ENCODE measurements at regions not wholly inside any gene's neighbourhood (a gene's known extent, or its start where the extent isn't known, plus 50 kb on each side); places are given as distances from the start of the nearest gene placed in this dataset.
"Not testable (repeated sequence)": the region's sequence is repeated elsewhere in the genome, so short reads cannot be mapped to it uniquely, and the experiment has no call there.

DNA sequence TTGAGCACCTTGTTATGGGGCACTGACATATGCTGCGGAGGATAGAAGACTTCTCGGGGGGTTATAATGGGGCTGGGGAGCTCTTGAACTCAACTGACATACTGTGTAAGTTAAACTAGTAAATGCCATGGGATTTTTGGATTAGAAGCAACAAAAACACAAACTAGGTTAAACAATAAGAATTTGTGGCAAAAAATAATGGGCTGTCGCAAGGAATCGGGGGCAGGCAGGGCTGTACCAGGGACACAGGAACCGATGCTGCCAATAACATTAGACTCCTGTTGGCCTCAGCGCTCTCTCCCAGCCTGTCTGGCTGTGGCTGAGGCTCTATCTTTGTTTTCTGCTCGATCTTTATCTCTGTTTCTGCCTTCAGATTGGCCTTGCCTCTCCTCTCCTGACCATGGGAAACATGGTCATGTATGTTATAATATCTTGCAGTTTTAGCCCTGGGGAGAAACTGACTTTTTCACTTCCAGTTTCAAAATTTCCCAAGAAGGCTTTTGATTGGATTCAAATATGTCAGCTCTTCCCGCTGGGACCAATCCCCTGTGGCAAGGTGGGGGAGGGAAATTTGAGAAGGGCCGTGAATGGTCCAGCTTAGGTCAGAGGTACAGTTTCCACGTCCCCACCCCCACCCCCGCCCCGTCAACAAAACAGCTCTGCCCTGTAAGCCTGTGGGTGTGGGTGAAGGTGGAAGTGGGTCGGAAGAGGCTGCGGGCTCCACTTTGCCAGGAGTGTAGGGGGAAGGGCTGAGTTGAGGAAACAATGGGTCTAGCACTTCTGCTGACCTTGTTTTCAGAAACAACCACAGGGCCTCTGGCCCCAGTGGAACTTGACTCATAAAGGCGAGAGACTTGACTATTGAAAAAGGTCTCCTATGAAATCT is 161.1 kb upstream of the TBL1XR1 start:
- DNase-seq (ENCODE audit: low read depth) = peak; percentile 49

DNA sequence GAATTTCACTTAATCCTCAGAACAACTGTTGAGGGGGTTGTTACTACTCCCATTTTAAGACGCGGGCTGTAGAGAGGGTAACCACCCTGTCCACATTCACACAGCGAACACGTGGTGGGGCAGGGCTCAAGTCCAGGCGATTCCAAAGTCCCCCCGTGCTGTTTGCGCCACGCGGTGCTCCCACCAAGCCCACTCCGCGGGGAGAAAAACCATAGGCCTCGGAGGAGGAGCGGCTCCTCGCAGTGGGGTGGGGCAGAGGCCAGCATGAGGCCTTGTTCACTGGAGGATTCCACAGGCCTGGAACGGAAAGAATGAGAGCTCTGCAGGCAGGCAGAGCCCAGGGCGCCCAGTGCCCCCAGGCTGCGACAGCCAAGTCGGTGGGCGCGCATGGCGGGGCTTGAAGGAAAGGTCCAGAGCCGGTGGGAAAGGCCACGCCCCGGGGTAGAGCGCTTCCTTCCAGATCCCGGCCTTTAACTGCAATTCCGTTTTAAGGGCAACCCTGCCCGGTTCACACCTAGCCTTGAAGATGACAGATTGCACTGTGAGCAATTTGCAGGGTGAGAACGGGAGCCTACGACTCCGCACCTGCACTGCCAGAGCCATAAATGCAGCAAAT is 161.8 kb upstream of the TBL1XR1 start:
- peak; percentile 30 for DNase-seq (ENCODE audit: low read depth)

DNA sequence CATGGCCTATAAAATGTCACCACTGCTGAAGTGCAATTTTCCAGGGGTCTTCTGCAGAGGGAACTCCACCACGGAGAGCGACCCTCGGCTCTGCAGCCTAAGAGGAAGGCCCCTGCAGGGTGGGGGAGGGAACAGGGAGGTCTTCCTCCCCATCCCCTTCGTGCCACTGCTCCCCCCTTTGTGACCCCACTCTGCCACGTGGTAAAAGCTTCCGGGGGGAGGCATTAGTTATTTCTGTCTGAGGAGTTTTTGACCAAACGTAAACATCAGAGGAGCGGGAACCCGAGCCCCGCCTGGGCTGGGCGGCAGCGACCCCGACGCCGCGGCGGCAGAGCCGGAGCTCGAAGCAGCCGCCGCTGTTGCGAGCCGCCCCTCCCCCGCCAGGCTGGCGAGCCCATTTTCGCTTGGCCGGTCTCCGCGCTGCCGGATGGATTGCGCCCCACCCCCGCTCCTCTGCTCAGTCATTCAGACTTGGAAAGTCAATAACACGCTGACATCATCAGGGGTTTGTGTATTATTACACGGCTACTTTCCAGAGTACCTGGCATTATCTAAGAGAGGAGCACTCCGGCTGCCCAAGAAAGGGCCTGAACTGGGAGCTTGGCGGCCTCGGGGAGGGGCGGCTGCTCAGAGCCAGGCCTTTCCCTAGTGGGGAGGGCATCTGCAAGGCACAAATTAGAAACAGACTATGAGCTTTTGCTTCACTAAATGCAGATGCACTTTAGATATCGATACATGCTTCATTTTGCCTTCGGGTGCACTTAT is 162.5 kb upstream of the TBL1XR1 start:
- DNase-seq (ENCODE audit: low read depth) = peak; percentile 93

DNA sequence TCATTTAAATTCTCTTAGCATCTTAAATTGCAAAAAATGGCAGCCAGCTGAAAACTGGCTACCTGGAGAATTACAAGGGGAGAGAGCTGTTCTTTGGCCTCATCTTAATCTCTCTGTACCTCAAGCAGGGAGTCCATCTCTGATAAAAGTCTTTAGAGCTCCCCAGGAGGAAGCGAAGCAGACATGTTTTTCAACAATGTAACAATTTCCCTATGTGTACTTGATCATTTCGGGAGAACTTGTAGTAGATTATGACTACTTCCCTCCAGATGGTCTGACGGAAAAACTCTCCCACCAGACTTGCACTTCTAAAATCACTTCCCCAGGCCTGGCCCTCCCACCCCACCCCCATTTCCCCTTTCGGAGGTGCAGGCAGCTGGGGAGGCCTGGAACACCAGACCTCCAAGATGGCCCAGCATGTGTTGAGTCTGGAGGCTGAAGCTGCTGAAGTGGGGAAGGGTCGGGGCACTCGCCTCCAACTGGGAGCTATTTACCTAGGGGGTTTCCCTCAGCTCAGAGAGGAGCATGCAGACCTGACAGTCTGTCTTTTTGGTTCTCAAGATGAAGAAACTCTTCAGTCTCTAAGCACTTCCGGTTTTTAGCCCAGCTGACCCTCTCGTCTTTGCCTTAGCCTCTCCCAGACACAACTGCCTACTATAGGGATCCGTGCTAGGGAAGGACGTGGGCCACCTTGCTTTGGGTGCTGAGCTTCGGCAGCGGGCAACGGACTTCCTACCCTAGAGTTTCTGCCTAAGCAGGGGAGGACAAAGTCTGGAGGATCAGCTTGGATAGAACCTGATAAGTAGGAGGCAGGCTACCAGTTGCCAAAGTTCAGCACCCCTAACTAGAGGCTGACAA is 164.0 kb upstream of the TBL1XR1 start:
- no peak for DNase-seq (ENCODE audit: low read depth)

DNA sequence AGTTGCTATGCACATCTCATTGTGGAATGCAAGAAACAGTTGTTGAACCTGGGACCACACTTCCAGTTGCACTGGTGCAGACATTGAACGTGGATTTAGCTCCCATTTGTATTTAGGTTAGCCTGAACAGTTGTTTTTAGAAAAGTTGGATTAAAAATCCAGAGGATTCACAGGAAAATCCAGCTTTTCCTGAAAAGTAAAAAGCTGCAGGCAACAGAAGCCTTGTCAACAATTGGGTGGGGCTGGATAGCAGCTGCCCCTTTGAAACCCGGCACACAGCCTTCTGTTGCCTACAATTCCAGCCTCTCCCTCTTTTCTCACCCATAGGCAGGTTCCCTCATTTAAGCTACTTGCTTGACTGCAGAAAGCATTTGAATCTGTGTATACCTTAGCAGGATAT is 165.3 kb upstream of the TBL1XR1 start:
- DNase-seq (ENCODE audit: low read depth) = no peak

DNA sequence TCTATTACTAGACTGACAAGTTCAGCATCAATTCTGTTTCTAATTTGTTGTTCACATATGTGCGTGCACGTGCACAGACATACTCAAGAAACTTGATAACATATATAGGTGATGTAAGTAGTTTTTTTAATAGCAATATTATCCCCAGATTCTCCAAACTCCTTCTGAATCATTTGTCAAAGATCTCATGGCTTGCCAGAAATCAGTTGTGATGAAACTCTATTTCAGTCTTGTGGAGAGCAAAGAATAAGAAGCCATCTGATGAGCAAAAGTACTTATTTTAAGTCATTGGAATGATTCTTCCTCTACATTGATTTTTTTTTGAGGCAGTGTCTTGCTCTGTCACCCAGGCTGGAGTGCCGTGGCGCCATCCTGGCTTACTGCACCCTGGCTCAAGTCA is 167.0 kb upstream of the TBL1XR1 start:
- DNase-seq (ENCODE audit: low read depth) = no peak

DNA sequence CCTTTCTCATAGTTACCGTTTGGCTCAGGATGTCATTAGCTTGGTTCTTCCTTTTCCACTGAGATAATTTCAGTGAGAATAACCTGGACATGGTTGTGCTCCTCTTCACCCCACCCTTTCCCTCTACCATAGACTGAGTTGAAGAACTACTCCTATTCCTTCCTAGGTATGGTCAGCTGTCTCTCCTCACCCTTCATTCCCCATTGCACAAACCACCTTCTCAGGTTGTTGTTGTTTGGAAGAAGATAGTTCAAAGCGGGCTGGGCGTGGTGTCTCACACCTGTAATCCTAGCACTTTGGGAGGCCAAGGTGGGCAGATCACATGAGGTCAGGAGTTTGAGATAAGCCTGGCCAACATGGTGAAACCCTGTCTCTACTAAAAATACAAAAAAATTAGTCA is 168.0 kb upstream of the TBL1XR1 start:
- DNase-seq (ENCODE audit: low read depth) = not testable (repeated sequence)

DNA sequence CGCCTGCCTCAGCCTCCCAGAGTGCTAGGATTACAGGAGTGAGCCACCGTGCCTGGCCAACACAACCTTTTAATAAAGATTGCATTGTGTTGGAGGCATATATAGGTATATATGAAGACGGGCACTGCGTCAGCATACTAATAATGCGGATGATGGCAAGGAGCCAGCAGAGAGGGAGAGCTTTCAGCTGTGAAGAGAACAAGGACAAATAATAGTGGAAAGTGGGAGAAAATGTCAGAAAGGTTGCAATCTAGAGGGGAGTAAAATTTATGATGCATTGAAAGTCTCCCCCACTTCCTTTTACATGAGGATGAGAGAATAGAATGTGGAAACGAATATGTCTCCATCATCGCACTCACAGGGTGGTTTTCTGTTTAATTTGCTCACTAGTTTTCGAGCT is 170.5 kb upstream of the TBL1XR1 start:
- no peak for DNase-seq (ENCODE audit: low read depth)

DNA sequence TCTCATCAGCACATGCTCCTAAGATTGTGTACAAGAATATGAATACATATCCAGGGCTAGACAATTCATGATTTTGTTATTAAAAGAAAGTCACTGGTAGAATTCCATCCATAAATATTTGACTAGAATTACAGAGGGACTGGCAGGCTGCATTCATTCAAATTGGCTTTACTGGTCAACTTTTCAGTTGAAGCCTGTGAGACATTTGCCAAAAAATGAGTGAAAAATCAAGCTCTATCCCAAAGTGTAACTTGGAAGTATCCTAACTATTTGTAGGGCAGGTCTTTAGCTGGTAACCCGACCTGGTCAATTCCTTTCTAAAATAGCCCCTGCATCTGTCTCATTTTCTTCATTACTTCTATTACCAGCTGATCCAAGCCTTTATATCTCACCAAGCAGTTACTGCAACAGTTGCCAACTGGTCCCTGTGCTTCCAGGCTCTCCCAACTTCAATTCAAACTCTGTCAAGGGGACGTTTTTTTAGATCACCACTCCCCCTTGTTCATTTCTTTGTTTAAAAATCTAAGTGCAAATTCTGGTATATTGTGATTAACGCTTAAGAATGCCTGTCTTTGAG is 173.1 kb upstream of the TBL1XR1 start:
- no peak for DNase-seq (ENCODE audit: low read depth)

DNA sequence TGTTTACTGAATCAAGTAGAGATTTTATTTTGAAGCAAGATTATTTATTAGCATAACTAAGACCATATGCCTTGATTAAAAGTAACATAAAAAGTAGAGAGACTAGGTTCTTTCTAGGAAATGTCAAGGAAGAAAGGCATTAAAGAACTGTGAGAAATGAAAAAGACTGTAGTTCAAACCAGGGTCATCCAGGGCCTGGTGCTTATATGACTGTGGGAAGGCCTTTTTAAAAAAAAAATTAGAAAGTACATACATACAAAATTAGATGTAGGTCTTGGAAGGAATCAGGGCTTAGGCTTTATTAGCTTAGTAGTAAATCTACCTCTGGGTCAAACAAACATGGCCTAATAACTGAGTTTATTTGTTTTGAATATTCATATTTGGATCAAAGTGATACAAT is 173.9 kb upstream of the TBL1XR1 start:
- DNase-seq (ENCODE audit: low read depth) = no peak

DNA sequence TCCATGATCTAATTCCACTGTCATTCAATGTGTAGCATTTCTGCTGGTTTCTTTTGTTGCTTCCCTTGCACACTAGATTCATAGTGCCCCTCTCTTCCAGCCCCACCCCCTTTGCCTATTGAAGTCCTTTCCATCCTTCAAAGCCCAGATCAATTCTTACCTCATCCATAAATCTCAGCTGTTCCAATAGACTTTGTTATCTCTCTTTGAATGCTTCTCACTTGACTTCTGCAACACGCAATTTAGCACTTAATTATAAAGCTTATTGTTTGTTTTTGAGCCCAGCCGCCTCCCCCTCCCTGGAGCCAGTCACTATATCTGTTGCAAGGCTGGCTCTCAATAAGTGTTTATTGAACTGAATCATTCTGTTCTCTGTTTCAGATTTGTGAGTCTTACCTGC is 174.6 kb upstream of the TBL1XR1 start:
- no peak for DNase-seq (ENCODE audit: low read depth)

DNA sequence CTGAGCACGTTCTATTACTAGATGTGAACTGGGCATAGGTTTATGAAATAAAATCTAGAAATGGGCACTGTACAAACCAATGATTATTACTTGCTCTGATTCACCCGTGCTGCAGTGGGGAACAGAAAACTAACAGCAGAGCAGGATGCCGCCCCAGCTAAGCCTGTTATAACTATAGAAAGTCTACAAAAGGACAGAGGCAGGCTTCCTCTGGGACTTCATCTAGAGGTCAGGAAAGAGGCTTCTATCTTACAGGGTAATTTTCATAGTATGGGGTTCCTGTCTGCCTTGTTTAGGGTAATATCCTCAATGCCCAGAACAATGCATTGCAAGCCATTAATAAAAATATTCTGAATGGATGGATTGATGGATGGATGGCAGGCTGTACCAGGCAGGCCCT is 177.0 kb upstream of the TBL1XR1 start:
- DNase-seq (ENCODE audit: low read depth) = no peak

DNA sequence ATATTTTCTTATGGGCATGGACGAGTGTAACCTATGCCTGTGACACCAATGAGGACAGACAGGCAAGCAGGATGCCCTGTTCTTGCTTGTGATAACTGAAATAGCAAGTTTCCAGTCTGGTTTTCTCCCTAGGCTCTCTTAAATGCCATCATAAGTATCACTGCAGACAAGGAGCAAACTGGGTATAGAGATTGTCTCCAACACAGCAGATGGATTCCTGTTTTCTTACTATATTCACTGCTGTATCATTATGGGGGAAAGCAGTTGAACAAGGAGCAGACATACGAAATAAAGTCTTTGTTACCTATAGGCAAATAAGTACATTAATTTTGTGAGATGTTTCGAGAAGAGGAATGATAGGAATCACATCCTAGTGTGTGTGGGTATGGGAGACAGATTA is 178.0 kb upstream of the TBL1XR1 start:
- DNase-seq (ENCODE audit: low read depth) = no peak

DNA sequence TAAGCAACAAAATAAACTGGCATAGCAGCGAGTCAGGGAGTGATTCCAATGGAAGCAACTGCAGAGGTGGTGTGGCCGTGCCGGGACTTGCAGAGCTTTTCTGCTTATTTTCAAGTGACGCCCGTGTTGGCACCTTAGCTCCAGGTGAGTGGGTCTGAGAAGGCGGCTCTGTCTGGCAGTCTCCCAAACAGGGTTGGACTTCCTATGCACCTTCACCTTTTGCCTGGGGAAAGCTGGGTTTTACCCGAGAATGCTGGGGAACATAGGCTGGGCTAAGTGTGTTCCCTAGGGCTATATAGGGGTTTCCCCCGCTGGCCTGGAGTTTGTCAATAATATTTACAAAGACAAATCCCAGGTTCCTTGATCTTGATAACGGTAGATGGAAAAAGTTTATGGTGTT is 179.9 kb upstream of the TBL1XR1 start:
- no peak for DNase-seq (ENCODE audit: low read depth)

DNA sequence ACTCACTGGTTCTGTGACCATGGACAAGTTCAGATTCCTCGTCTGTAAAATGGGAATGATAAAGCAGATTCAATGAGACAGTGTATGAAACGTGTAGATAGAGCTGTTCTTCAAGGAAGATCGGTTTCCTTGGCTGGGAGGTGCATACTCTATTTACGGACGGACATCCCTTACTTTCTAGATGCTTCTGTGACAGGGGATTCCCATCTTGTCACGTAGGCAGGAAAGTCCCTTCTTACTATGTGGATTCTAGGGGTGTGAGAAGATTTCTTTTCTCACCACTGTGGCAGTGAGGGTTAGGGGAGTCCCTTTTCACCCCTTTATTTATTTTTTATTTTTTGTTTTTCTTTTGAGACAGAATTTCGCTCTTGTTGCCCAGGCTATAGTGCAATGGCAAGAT is 180.9 kb upstream of the TBL1XR1 start:
- DNase-seq (ENCODE audit: low read depth) = no peak

DNA sequence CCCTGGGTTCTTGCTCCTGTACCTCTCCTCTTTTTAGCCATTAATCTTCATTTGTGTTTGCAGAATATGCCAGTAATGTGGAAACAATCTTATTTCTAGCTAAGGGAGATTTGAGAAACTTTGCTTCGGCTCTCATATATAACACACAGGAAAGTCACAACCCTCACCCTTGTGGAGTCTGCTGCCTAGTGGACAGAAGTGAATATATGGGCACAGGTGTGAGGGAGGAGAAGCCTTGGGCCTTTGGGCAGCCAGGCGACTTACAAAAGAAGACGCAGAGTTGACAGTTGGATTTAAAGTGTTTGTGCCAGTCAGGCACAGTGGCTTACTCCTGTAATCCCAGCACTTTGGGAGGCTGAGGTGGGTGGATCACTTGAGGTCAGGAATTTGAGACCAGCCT is 181.8 kb upstream of the TBL1XR1 start:
- no peak for DNase-seq (ENCODE audit: low read depth)

DNA sequence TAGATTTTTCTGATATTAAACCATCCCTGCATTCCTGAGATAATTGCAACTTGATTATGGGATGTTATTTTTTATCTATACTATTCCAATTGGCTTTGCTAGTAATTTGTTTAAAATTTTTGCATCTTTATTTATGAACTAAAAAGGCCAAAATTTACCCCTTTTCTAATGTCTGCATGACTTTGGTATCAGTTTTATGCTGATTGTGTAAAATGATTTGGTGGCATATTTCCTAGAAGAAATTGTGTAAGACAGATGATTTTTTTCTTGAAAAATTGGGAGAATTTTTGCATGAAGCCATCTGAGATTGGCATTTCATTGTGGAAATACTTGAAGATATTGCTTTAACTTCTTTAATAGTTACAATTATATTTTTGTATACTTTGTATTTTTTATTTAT is 183.8 kb upstream of the TBL1XR1 start:
- no peak for DNase-seq (ENCODE audit: low read depth)

DNA sequence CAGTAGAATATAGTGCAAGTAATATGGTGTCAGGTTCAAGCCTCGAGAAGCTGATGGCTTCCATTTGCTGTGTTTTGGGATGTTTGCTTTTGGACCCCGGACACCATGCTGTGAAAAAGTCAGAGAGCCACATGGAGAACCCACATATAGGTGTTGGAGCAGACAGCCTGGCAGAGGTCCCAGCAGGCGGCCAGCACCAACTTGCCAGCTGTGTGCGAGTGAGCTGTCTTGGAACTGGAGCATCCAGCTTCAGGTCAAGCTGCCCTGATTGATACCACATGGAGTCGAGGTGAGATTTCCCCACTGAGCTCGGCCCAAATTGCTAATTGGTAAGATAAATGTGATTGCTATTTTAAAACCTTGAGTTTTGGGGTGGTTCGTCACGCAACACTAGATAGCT is 185.7 kb upstream of the TBL1XR1 start:
- DNase-seq (ENCODE audit: low read depth) = no peak

DNA sequence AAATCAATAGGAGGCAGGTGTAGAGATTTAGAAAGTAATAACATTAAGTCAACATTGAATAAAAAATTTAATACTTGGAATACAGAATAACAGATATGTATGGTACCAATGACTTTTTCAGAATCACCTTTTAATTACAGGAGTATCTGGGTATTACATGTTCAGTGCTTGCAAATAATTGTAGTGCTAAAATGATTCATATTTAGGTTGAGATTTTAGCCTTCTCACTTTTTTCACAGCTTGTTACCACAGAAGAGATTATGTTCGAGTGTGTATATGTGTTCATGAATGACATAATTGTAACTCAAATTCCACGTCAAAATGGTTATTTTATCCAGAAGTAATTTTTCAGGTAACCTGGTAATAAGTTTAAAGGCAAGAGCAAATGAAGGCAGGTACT is 187.9 kb upstream of the TBL1XR1 start:
- no peak for DNase-seq (ENCODE audit: low read depth)

DNA sequence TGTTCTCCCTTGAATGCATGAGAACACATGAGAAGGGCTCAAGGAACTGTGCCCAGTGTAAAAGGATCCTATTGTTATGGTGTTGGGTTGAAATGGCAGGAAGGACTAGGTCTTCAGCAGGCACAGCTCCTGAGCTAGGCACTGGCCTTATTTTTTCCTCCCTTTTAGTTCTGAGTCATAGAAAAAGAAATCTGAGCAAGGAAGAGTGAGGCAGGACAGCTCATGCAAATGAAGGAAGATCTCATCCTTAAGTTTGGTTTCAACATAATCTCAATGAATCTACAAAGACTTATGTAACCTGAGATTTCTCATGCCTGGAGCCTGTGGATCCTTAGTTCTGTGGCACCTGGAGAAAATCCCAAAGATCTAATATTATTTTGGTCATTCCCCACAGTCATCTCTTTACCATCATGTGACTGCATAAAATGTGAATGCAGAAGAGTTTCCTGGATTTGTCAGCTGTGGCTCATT is 188.6 kb upstream of the TBL1XR1 start:
- no peak for DNase-seq (ENCODE audit: low read depth)

DNA sequence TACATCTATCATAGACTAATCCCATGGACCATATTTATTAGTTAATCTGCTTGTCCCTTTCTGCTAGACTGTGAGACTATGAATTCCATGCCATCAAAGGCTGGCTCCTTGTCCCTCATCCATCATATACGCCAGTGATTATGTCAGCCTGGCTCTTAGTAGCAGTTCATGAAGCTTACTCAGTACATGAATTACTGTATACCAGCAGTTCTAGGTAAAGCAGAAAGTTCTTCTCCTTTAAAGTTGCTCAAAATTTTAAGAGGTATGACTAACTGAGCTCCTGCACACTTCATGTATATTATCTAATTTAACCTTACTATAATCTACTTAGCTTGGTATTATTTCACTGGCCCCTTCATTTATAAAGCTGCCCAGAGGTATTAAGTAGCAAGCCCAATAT is 190.9 kb upstream of the TBL1XR1 start:
- DNase-seq (ENCODE audit: low read depth) = no peak

Measured in activated T-cell treated with anti-CD3 and anti-CD28 coated beads for 24 hours (primary cell).